Peyer's patch (tissue), 4 donors: ENCODE measurements at regions not wholly inside any gene's neighbourhood (a gene's known extent, or its start where the extent isn't known, plus 50 kb on each side); places are given as distances from the start of the nearest gene placed in this dataset.

Source experiments
- DNase-seq, 3 donors: peaks; one replicate each; pipeline ENCODE4 v3.0.0-alpha.2; 2017 to 2019
- H3K27ac ChIP-seq, 4 donors: fragments of 200-600 bp; sonication (generic); one replicate each; pipeline ENCODE4 v1.5.1; 2016 to 2019
- H3K27me3 ChIP-seq, 2 donors: fragments of 200-600 bp; sonication (generic); one replicate each; pipeline ENCODE4 v1.5.1; 2019
- H3K36me3 ChIP-seq, 3 donors: fragments of 200-600 bp; sonication (generic); one replicate each; pipeline ENCODE4 v1.5.1; 2016 to 2019
- H3K4me1 ChIP-seq, 4 donors: fragments of 200-600 bp; sonication (generic); one replicate each; pipeline ENCODE4 v1.5.1; 2016 to 2019
- H3K4me3 ChIP-seq, 4 donors: fragments of 200-600 bp; sonication (generic); 1 replicate in 3 of 4; 2 replicates in 1 of 4; pipeline ENCODE4 v1.5.1; 2016 to 2019; ENCODE audit warnings: mild to moderate bottlenecking in 1 of 4
- H3K9me3 ChIP-seq, 4 donors: fragments of 200-600 bp; sonication (generic); one replicate each; pipeline ENCODE4 v1.5.1; 2016 to 2019; ENCODE audit warnings: mild to moderate bottlenecking in 1 of 4
- POLR2A ChIP-seq, 2 donors: fragments of 450-650 bp; IDR thresholded peaks; one replicate each; pipeline ENCODE4 v1.5.1; 2017; ENCODE audit warnings: antibody characterized with exemption in 2 of 2, mild to moderate bottlenecking in 2 of 2, moderate library complexity in 2 of 2
- TF ChIP-seq, protein P1 (sequence below), 6 experiments: fragments of 450-650 bp in 4 of 6; fragments of 200-600 bp in 2 of 6; sonication (generic) in 1 of 6; IDR thresholded peaks; one replicate each; pipeline ENCODE4 v1.5.1; 2017 to 2019; ENCODE audit warnings: antibody characterized with exemption in 6 of 6, mild to moderate bottlenecking in 3 of 6, moderate library complexity in 1 of 6

DNA sequence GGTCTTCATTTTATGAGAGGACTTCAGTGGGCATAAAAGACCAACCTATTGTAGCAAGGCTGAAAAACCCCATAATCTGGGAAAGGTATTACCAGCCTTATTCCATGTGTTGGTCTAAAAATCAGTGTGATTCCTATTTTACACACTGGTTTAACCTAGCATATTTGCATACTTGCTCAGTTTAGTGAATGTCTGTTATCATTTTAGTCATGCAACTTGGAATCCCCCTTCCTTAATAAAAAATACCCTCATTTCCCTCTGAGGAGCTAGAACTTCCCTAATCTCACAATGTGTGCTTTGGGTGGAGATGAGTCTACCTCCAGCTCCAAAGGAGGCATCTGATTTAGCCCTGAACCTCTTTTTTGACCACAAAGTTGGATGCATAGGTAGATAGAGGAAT, 312.8 kb upstream of the SORCS1 start:
- Histone ChIP-seq H3K4me3 (no peak overlapping the region), H3K27me3 (no peaks in the 10 kb centered on the region), H3K4me1 (no peaks in the 10 kb centered on the region), H3K36me3 (no peaks in the 10 kb centered on the region), H3K9me3 (no peaks in the 10 kb centered on the region), H3K27ac (no peak overlapping the region)
- TF ChIP-seq POLR2A (IDR thresholded peaks at IDR 0.05): no peak
- TF ChIP-seq, protein P1, sequence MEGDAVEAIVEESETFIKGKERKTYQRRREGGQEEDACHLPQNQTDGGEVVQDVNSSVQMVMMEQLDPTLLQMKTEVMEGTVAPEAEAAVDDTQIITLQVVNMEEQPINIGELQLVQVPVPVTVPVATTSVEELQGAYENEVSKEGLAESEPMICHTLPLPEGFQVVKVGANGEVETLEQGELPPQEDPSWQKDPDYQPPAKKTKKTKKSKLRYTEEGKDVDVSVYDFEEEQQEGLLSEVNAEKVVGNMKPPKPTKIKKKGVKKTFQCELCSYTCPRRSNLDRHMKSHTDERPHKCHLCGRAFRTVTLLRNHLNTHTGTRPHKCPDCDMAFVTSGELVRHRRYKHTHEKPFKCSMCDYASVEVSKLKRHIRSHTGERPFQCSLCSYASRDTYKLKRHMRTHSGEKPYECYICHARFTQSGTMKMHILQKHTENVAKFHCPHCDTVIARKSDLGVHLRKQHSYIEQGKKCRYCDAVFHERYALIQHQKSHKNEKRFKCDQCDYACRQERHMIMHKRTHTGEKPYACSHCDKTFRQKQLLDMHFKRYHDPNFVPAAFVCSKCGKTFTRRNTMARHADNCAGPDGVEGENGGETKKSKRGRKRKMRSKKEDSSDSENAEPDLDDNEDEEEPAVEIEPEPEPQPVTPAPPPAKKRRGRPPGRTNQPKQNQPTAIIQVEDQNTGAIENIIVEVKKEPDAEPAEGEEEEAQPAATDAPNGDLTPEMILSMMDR (IDR thresholded peaks at IDR 0.05): no peak
- DNase-seq: no peak

DNA sequence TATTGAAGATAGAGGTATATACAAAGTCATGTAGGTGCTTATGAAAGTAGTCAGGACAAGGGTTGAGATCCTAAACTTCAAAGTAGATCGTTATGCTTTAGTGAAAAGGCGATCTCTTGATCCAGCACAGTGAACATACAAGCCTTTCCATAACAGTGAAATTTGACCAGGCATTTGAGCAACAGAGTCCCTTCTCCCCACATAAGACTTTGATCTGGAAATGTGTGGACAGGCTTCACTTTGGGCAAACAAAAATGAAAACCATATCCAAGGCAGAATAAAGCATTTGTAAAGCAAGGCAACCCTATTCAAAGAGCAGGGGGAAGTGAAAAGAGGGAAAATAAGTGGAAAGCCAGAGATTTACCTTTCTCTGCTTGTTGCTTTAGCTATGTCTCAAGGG, 311.9 kb upstream of the SORCS1 start:
- Histone ChIP-seq H3K9me3 (no peaks in the 10 kb centered on the region), H3K27ac (no peak overlapping the region), H3K4me1 (no peaks in the 10 kb centered on the region), H3K36me3 (no peaks in the 10 kb centered on the region), H3K4me3 (no peak overlapping the region), H3K27me3 (no peaks in the 10 kb centered on the region)
- DNase-seq: no peak
- no peak for TF ChIP-seq POLR2A (IDR thresholded peaks at IDR 0.05)
- TF ChIP-seq, protein P1 (IDR thresholded peaks at IDR 0.05): no peak

DNA sequence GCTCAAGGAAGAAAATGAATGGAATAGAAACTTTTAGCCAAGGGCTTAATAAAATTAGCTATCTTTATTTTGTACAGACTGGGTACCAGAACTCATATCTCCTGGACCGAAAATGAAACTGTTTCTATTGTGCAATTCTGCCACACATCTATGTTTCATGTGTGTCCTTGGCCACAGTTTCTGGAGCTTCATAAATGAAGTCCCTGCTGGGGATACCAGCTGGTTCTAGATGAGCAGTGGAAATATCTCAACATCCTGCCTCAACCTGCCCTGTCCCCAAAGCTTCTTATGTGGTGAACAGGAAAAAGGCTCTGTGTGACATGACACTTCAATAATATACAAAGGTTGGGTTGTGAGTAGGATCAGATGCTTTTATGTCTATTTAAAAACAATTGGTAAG, 310.1 kb upstream of the SORCS1 start:
- TF ChIP-seq, protein P1 (IDR thresholded peaks at IDR 0.05): no peak
- no peak for TF ChIP-seq POLR2A (IDR thresholded peaks at IDR 0.05)
- Histone ChIP-seq H3K4me3 (no peak overlapping the region), H3K36me3 (no peaks in the 10 kb centered on the region), H3K27ac (no peak overlapping the region), H3K4me1 (no peaks in the 10 kb centered on the region), H3K27me3 (no peaks in the 10 kb centered on the region), H3K9me3 (no peaks in the 10 kb centered on the region)
- no peak for DNase-seq

DNA sequence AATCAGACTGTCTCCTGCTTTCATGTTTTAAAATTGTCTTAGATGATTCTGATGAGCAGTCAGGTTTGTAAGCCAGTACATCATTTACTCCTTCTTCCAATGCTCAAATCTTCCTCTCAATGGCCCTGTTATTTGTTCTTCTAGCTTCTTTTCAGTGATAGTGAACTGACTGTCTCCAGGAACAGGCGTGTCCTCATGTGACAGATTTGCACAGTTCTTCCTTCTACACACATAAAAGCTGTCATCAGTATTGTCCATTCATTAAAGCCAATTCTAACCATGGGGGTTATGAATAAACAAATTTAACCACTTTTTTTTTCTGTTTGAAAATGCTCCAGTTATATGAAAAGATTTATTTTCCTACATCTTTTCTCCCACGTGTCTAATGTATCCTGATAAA, 308.7 kb upstream of the SORCS1 start:
- TF ChIP-seq POLR2A (IDR thresholded peaks at IDR 0.05): no peak
- TF ChIP-seq, protein P1 (IDR thresholded peaks at IDR 0.05): no peak
- Histone ChIP-seq H3K4me3 (no peak overlapping the region), H3K27me3 (no peaks in the 10 kb centered on the region), H3K36me3 (no peaks in the 10 kb centered on the region), H3K4me1 (no peaks in the 10 kb centered on the region), H3K9me3 (no peaks in the 10 kb centered on the region), H3K27ac (no peak overlapping the region)
- no peak for DNase-seq

DNA sequence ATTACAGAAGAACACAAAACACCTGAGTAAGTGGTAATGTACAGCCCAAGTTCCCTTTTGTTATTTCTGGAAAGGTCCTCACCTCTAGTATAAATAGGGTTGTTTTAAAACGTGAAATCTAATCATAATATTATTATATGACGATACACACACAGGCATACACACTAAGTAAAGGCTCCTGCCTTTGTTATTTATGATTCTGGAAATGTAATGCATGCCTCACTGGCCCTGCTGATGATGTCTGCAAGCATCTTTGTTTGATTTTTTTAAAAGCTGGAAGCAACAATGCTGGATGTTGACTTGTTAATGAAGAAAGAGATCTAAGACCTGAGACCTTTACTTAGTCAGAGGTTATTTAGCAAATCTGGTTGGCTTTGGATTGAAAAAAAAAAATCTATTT, 307.4 kb upstream of the SORCS1 start:
- Histone ChIP-seq H3K4me1 (no peaks in the 10 kb centered on the region), H3K27ac (no peak overlapping the region), H3K9me3 (no peaks in the 10 kb centered on the region), H3K4me3 (no peak overlapping the region), H3K27me3 (no peaks in the 10 kb centered on the region), H3K36me3 (no peaks in the 10 kb centered on the region)
- DNase-seq: no peak
- TF ChIP-seq POLR2A (IDR thresholded peaks at IDR 0.05): no peak
- TF ChIP-seq, protein P1 (IDR thresholded peaks at IDR 0.05): no peak

DNA sequence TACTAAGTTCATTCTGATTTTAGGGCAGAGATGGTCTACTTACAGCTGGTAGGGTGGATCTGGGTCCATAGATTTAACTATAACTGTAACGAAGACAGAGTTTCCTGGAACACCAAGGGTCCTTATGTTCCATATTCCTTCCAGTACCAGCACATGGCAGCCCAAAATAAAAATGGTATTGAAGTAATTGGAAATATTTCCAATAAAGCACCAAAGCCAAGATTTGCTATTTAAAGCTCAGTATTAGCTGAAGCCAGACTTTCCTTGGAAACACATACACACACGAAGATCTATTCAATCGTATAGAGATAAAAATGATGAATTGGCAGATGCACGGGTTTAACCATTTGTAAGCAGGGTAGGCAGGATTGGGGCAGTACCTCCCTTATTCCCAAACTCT, 289.1 kb upstream of the SORCS1 start:
- H3K27ac ChIP-seq: no peak overlapping the region
- no peak for TF ChIP-seq POLR2A (IDR thresholded peaks at IDR 0.05)

More for the DNA sequence above, 289.1 kb upstream of the SORCS1 start:
- no peak for DNase-seq
- no peaks in the 10 kb centered on the region for H3K36me3 ChIP-seq
- no peaks in the 10 kb centered on the region for H3K27me3 ChIP-seq
- no peaks in the 10 kb centered on the region for H3K4me1 ChIP-seq
- no peaks in the 10 kb centered on the region for H3K9me3 ChIP-seq
- H3K4me3 ChIP-seq: no peak overlapping the region
